ENCODE measurements at regions not wholly inside any gene's neighbourhood (a gene's known extent, or its start where the extent isn't known, plus 50 kb on each side); places are given as distances from the start of the nearest gene placed in this dataset.
"Not testable (repeated sequence)": the region's sequence is repeated elsewhere in the genome, so short reads cannot be mapped to it uniquely, and the experiment has no call there.

- DNase-seq = no peak
Measured at GRCh38 chr4:18105030-18106011, 83.8 kb upstream of the LCORL start.

GRCh38 chr4:18103876-18104605 lies 82.5 kb upstream of the LCORL start:
- DNase-seq = no peak

GRCh38 chr4:18100657-18101056 lies 79.1 kb upstream of the LCORL start:
- DNase-seq = no peak

GRCh38 chr4:18090447-18090846 lies 68.9 kb upstream of the LCORL start:
- DNase-seq = not testable (repeated sequence)

- no peak for DNase-seq
Measured at GRCh38 chr4:18082236-18082635, 60.7 kb upstream of the LCORL start.

- DNase-seq = no peak
Measured at GRCh38 chr4:18081708-18082107, 60.2 kb upstream of the LCORL start.

- no peak for DNase-seq
Measured at GRCh38 chr4:18077808-18078207, 56.3 kb upstream of the LCORL start.

- DNase-seq = peak; percentile 1
Measured at GRCh38 chr4:18075823-18076433, 54.4 kb upstream of the LCORL start.

GRCh38 chr4:18071894-18072293 lies 50.3 kb upstream of the LCORL start:
- DNase-seq = no peak

Measured in effector CD8-positive, alpha-beta T cell (primary cell).